Nephron (organoid): ENCODE measurements at regions not wholly inside any gene's neighbourhood (a gene's known extent, or its start where the extent isn't known, plus 50 kb on each side); places are given as distances from the start of the nearest gene placed in this dataset.
A peak's percentile ranks its signal among the peaks of the same experiment; 100 is the strongest.
"Not testable (repeated sequence)": the region's sequence is repeated elsewhere in the genome, so short reads cannot be mapped to it uniquely, and the experiment has no call there.

Experiments
- H3K27ac Mint-ChIP-seq, 3 experiments: 2 replicates each; pipeline ENCODE4 v1.8.0; 2020; ENCODE audit warnings: mixed read lengths in 3 of 3, mild to moderate bottlenecking in 2 of 3, moderate library complexity in 1 of 3
- H3K27me3 Mint-ChIP-seq: 2 replicates; pipeline ENCODE4 v1.8.0; 2021; ENCODE audit warnings: low read depth, mild to moderate bottlenecking, moderate library complexity, mixed read lengths
- H3K36me3 Mint-ChIP-seq: 2 replicates; pipeline ENCODE4 v1.8.0; 2020; ENCODE audit warnings: low read depth, mixed read lengths
- H3K4me1 Mint-ChIP-seq: 2 replicates; pipeline ENCODE4 v1.8.0; 2020; ENCODE audit warnings: mixed read lengths
- H3K4me3 Mint-ChIP-seq, 3 experiments: 2 replicates each; pipeline ENCODE4 v1.8.0; 2020; ENCODE audit warnings: mild to moderate bottlenecking in 3 of 3, mixed read lengths in 3 of 3, moderate library complexity in 2 of 3
- H3K9me3 Mint-ChIP-seq: 2 replicates; pipeline ENCODE4 v1.8.0; 2020; ENCODE audit warnings: mixed read lengths
- TF ChIP-seq, protein P1 (sequence below), 3 experiments: fragments of 200-600 bp; sonication (generic); IDR thresholded peaks; one replicate each; pipeline ENCODE4 v1.5.0; 2021; ENCODE audit warnings: antibody characterized with exemption in 3 of 3; ENCODE audit not compliant: unreplicated experiment in 3 of 3

GRCh38 chr4:86449746-86450588 is 90.1 kb upstream of the MAPK10 start:
- no peaks in the 10 kb centered on the region for H3K27me3 Mint-ChIP-seq
- H3K36me3 Mint-ChIP-seq = peaks cover 21% of the 10 kb centered on the region
- H3K4me1 Mint-ChIP-seq = peaks cover 42% of the 10 kb centered on the region
- H3K4me3 Mint-ChIP-seq = peak overlapping the region in 2 of 3 experiments; percentile 16 to 86
- H3K27ac Mint-ChIP-seq = peak overlapping the region; percentile 60 to 96 (median 63)
- TF ChIP-seq, protein P1, sequence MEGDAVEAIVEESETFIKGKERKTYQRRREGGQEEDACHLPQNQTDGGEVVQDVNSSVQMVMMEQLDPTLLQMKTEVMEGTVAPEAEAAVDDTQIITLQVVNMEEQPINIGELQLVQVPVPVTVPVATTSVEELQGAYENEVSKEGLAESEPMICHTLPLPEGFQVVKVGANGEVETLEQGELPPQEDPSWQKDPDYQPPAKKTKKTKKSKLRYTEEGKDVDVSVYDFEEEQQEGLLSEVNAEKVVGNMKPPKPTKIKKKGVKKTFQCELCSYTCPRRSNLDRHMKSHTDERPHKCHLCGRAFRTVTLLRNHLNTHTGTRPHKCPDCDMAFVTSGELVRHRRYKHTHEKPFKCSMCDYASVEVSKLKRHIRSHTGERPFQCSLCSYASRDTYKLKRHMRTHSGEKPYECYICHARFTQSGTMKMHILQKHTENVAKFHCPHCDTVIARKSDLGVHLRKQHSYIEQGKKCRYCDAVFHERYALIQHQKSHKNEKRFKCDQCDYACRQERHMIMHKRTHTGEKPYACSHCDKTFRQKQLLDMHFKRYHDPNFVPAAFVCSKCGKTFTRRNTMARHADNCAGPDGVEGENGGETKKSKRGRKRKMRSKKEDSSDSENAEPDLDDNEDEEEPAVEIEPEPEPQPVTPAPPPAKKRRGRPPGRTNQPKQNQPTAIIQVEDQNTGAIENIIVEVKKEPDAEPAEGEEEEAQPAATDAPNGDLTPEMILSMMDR (IDR thresholded peaks at IDR 0.05; ENCODE audit: unreplicated experiment in 3 of 3) = no peak
- H3K9me3 Mint-ChIP-seq = peaks cover 10% of the 10 kb centered on the region

- TF ChIP-seq, protein P1 (IDR thresholded peaks at IDR 0.05; ENCODE audit: unreplicated experiment in 3 of 3) = no peak
- Mint-ChIP-seq H3K36me3 (peaks cover 16% of the 10 kb centered on the region), H3K27ac (peak overlapping the region; percentile 60 to 96 (median 85)), H3K4me1 (peaks cover 42% of the 10 kb centered on the region), H3K9me3 (peaks cover 7% of the 10 kb centered on the region), H3K4me3 (peak overlapping the region; percentile 79 to 86 (median 83)), H3K27me3 (no peaks in the 10 kb centered on the region)
Measured at GRCh38 chr4:86450861-86451260, 91.0 kb upstream of the MAPK10 start.

DNA sequence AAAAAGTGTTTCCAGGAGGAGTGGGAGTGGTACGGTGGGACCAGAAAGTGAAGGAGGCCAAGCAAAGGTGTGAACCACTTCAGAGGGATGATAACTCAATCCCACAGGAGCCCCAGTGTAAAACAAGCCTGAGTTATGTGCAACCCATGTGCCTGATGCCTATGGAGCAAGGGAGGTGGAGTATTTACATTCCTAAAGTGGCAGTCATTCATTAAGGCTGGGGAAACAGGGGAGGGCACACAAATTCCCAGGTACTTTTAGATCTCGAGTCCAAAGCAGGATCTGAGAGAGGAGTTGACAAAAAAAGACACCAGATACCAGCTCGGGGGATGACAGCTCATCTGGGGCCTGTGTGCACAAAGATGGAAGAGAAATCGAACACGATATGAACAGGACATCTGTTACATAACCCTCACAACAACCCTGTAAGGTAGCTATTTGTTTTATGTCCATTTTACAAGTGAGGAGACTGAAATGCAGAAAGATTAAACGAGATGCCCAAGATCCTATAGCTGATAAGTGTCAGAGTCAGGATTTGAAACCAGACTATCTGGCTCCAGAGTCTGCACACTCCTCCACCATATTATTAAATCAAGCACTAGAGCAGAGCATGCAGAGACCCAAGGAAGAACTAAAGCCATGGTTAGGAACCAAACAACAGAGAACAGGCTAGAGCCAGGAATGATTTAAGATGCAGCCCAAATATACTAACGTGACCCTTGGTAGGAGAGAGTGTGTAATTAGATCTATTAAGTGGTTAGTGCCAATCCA is 91.9 kb upstream of the MAPK10 start:
- Mint-ChIP-seq H3K9me3 (peaks cover 6% of the 10 kb centered on the region), H3K4me1 (peaks cover 42% of the 10 kb centered on the region), H3K27ac (peak overlapping the region; percentile 95 to 97 (median 96)), H3K27me3 (no peaks in the 10 kb centered on the region), H3K4me3 (peak overlapping the region; percentile 79 to 86 (median 83)), H3K36me3 (peaks cover 13% of the 10 kb centered on the region)
- TF ChIP-seq, protein P1 (IDR thresholded peaks at IDR 0.05; ENCODE audit: unreplicated experiment in 3 of 3) = no peak

DNA sequence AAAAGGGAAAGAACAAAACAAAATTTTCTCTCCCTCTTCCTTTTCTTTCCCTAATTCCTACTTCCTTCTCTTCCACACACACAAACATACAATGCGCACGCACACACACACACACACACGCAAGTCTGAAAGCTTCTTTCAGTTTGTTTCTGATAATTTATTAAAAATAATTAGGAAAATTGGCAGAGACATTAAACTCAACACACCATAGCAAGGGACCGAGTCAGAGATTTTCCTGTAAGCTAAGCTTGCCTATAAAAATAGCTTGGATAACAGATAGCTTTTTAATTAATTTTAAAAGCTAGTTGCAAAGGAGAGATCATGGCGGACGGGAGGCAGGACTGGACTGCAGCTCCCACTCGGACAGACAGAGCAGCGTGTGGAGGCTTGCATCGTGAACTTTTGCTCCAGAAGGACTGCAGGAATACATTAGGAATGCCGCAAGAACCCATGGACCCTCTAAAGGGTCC is 92.6 kb upstream of the MAPK10 start:
- TF ChIP-seq, protein P1 (IDR thresholded peaks at IDR 0.05; ENCODE audit: unreplicated experiment in 3 of 3) = no peak
- Mint-ChIP-seq H3K4me1 (peaks cover 42% of the 10 kb centered on the region), H3K9me3 (peaks cover 5% of the 10 kb centered on the region), H3K27me3 (no peaks in the 10 kb centered on the region), H3K36me3 (peaks cover 8% of the 10 kb centered on the region), H3K27ac (peak overlapping the region; percentile 95 to 97 (median 96)), H3K4me3 (peak overlapping the region; percentile 79 to 86 (median 83))

DNA sequence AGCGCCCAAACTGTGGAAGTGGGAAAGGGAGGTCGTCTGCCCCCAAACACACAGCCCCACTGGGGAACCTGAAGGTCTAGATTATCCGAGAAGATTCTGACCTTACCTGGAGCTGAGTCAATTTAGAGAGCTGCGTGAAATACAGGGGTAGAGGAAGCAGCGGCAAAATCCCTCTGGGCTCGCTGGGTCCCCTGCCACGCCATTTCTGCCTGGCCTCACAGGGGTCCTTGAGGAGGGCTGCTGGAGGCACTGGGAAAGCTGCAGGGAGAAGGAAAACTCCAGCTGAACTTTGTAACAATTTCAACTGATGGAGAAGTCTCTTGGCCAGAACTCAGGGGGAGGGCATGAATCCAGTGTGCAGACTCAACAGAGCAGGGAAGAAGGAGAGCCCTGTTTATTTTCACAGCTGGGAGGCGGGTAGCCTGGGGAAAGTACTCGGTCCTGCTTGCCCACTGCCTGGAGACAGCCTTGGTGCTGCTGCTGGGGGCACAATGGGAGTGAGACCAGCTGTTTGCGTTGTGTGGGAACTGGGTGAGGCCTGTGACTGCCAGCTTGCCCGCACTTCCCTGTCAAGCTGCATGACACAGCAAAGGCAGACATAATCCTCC is 93.2 kb upstream of the MAPK10 start:
- H3K27ac Mint-ChIP-seq = peak overlapping the region; percentile 95 to 97 (median 96)
- H3K36me3 Mint-ChIP-seq = peaks cover 8% of the 10 kb centered on the region
- H3K4me3 Mint-ChIP-seq = peak overlapping the region; percentile 79 to 86 (median 83)
- H3K9me3 Mint-ChIP-seq = peaks cover 7% of the 10 kb centered on the region
- TF ChIP-seq, protein P1 (IDR thresholded peaks at IDR 0.05; ENCODE audit: unreplicated experiment in 3 of 3) = no peak
- H3K27me3 Mint-ChIP-seq = no peaks in the 10 kb centered on the region
- H3K4me1 Mint-ChIP-seq = peaks cover 42% of the 10 kb centered on the region

DNA sequence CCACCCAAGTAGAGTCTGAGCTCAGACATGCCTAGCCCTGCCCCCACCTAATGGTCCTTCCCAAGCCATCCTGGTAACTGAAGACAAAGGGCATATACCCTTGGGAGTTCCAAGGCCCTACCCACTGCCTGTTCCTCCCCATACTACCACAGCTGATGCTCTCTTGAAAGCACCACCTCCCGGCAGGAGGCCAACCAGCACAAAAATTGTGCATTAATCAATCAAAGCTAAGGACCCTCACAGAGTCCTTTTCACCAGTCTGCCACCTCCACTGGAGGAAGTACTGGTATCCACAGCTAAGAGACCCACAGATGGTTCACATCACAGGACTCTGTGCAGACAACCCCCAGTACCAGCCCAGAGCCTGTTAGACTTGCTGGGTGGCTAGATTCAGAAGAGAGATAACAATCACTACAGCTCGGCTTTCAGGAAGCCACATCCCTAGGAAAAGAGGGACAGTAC is 93.8 kb upstream of the MAPK10 start:
- Mint-ChIP-seq H3K27ac (peak overlapping the region; percentile 95 to 97 (median 96)), H3K4me1 (peaks cover 42% of the 10 kb centered on the region), H3K4me3 (peak overlapping the region; percentile 8 to 56 (median 35)), H3K9me3 (peaks cover 10% of the 10 kb centered on the region)
- H3K36me3 Mint-ChIP-seq, H3K27me3 Mint-ChIP-seq: not testable (repeated sequence)
